ENCODE measurements at regions not wholly inside any gene's neighbourhood (a gene's known extent, or its start where the extent isn't known, plus 50 kb on each side); places are given as distances from the start of the nearest gene placed in this dataset.

DNA sequence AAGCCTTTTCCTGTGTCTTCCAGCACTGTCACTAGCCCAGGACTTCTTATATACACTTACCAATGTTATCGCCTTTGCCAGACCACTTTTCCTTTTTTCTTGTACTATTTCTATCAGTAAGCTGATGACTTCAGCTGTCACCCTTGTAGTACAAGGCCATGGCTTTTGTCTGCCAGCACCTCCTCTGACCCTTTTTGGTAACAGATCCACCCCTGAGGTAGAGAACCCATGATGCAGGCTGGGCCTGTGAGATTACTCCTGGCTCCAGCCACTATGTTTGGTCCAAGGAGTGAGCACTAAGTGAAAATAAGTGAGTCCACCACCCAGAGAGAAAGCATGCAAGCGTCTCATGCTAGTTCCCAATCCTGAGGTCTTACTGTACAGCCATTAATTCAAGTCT, 406.7 kb downstream of the MLLT3 start:
- Histone ChIP-seq H3K27ac (no peak overlapping the region), H3K9me3 (ENCODE audit: low read depth, low read length) (no peaks in the 10 kb centered on the region), H3K4me3 (no peak overlapping the region), H3K36me3 (ENCODE audit: insufficient read depth, low read length) (no peaks in the 10 kb centered on the region), H3K9ac (ENCODE audit: insufficient read length) (no peak overlapping the region)
- TF ChIP-seq EZH2 (IDR thresholded peaks at IDR 0.05) (no peak), FOXP2 (optimal IDR thresholded peaks at IDR 0.05; ENCODE audit: control extremely low read depth, extremely low read length, insufficient read depth) (no peak), POLR2AphosphoS5 (IDR thresholded peaks at IDR 0.05; ENCODE audit: borderline replicate concordance, low read depth, low read length) (no peak)
- DNase-seq (ENCODE audit: low read depth, low spot score), result no peak

GRCh38 chr9:20212806-20213205, 409.5 kb downstream of the MLLT3 start:
- Histone ChIP-seq H3K27ac (no peak overlapping the region), H3K36me3 (ENCODE audit: insufficient read depth, low read length) (no peaks in the 10 kb centered on the region), H3K4me3 (no peak overlapping the region), H3K9ac (ENCODE audit: insufficient read length) (no peak overlapping the region), H3K9me3 (ENCODE audit: low read depth, low read length) (no peaks in the 10 kb centered on the region)
- no peak for DNase-seq (ENCODE audit: low read depth, low spot score)
- TF ChIP-seq EZH2 (IDR thresholded peaks at IDR 0.05) (no peak), POLR2AphosphoS5 (IDR thresholded peaks at IDR 0.05; ENCODE audit: borderline replicate concordance, low read depth, low read length) (no peak), FOXP2 (optimal IDR thresholded peaks at IDR 0.05; ENCODE audit: control extremely low read depth, extremely low read length, insufficient read depth) (no peak)

DNA sequence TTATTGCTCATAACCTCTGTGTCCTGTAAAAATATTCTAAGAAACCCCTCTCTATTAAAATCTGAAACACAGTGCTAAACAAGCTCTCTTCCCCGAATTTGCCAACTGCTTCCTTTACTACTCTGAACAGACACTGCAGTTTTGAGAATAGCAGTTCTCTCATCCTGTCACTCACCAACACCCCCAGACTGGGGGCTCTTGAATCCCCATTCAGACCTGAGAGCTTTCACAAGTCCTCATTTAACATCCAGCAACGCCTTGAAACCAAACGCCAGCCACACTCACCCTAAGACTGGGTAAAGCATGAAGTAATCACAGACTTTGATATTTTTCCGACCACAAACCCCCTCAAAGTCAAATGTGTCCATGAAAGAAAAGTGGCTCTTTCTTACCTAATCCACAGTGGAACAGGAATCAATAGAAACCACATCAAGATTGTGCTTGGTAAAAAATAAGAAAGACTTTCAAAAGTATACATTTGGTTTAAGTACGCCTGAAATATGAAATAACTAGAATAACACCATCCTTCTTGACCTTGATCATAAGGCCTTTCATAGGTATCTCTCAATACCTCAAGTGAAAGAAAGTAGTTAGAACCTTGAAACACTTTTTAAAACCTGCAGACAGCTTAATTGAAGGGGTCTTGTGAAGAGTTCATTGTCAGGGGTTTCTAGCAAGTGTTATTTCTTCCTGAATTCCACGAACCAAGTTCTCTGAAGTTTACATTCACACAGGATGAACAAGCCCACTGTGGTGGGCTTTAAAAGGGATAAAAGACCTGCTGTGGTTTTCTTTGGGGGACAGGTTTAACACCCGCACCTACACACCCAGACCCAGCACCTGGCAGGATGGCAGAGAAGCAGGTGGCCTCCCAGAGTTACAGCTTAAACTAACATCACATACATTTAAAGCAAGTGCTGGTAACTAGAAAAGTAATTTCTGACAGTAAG, 412.6 kb downstream of the MLLT3 start:
- no peaks in the 10 kb centered on the region for H3K9me3 ChIP-seq (ENCODE audit: low read depth, low read length)
- no peak overlapping the region for H3K4me3 ChIP-seq
- H3K36me3 ChIP-seq (ENCODE audit: insufficient read depth, low read length), result no peaks in the 10 kb centered on the region
- no peak overlapping the region for H3K27ac ChIP-seq
- H3K9ac ChIP-seq (ENCODE audit: insufficient read length), result no peak overlapping the region
- DNase-seq (ENCODE audit: low read depth, low spot score), result no peak
- TF ChIP-seq POLR2AphosphoS5 (IDR thresholded peaks at IDR 0.05; ENCODE audit: borderline replicate concordance, low read depth, low read length), result no peak
- no peak for TF ChIP-seq EZH2 (IDR thresholded peaks at IDR 0.05)
- TF ChIP-seq FOXP2 (optimal IDR thresholded peaks at IDR 0.05; ENCODE audit: control extremely low read depth, extremely low read length, insufficient read depth), result no peak

GRCh38 chr9:20208961-20209371, 413.3 kb downstream of the MLLT3 start:
- no peak overlapping the region for H3K4me3 ChIP-seq
- no peak overlapping the region for H3K27ac ChIP-seq
- no peak overlapping the region for H3K9ac ChIP-seq (ENCODE audit: insufficient read length)
- no peaks in the 10 kb centered on the region for H3K9me3 ChIP-seq (ENCODE audit: low read depth, low read length)
- DNase-seq (ENCODE audit: low read depth, low spot score), result no peak
- TF ChIP-seq EZH2 (IDR thresholded peaks at IDR 0.05) (no peak), FOXP2 (optimal IDR thresholded peaks at IDR 0.05; ENCODE audit: control extremely low read depth, extremely low read length, insufficient read depth) (no peak), POLR2AphosphoS5 (IDR thresholded peaks at IDR 0.05; ENCODE audit: borderline replicate concordance, low read depth, low read length) (no peak)
- no peaks in the 10 kb centered on the region for H3K36me3 ChIP-seq (ENCODE audit: insufficient read depth, low read length)

GRCh38 chr9:20208226-20208625, 414.1 kb downstream of the MLLT3 start:
- Histone ChIP-seq H3K9me3 (ENCODE audit: low read depth, low read length) (no peaks in the 10 kb centered on the region), H3K4me3 (no peak overlapping the region), H3K36me3 (ENCODE audit: insufficient read depth, low read length) (no peaks in the 10 kb centered on the region), H3K27ac (no peak overlapping the region), H3K9ac (ENCODE audit: insufficient read length) (no peak overlapping the region)
- DNase-seq (ENCODE audit: low read depth, low spot score), result no peak
- no peak for TF ChIP-seq EZH2 (IDR thresholded peaks at IDR 0.05)
- no peak for TF ChIP-seq POLR2AphosphoS5 (IDR thresholded peaks at IDR 0.05; ENCODE audit: borderline replicate concordance, low read depth, low read length)
- no peak for TF ChIP-seq FOXP2 (optimal IDR thresholded peaks at IDR 0.05; ENCODE audit: control extremely low read depth, extremely low read length, insufficient read depth)

DNA sequence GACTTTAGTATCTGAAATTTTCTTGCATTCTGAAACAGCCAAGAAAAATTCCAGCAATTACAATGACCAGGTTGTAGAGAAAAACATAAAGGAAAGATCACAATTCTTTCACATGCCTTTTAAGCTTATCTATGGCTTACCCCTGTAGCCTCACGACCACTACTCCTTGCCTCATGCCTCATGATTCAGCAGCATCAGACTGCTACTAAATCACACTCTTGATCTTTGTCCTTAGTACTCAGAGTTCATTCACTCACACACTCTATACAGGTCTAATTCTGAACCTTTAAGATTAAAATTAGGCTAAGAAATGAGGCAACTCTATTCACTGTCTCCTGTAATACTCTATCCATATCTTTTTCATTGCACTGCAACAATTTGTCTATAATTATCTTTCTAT, 415.1 kb downstream of the MLLT3 start:
- Histone ChIP-seq H3K9me3 (ENCODE audit: low read depth, low read length) (no peaks in the 10 kb centered on the region), H3K27ac (no peak overlapping the region), H3K36me3 (ENCODE audit: insufficient read depth, low read length) (no peaks in the 10 kb centered on the region), H3K9ac (ENCODE audit: insufficient read length) (no peak overlapping the region), H3K4me3 (no peak overlapping the region)
- DNase-seq (ENCODE audit: low read depth, low spot score), result no peak
- no peak for TF ChIP-seq POLR2AphosphoS5 (IDR thresholded peaks at IDR 0.05; ENCODE audit: borderline replicate concordance, low read depth, low read length)
- TF ChIP-seq FOXP2 (optimal IDR thresholded peaks at IDR 0.05; ENCODE audit: control extremely low read depth, extremely low read length, insufficient read depth), result no peak
- no peak for TF ChIP-seq EZH2 (IDR thresholded peaks at IDR 0.05)

DNA sequence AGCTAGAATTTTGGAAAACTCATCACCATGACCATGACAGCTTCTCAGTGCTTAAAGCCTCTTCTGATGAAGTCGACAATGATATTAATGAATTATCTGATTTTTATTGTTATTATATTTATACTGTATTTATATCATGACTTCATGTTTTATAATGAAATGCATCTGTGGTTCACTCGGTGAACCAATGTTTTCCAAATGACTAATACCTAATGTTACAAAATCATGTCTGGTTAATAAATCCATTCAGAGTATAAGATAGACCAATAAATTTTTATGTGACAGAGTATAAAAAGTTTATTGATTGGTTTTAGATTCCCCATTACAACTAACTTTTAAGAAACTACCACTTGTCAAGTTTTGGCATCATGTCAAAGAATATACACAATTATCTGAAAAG, 416.5 kb downstream of the MLLT3 start:
- Histone ChIP-seq H3K9ac (ENCODE audit: insufficient read length) (no peak overlapping the region), H3K4me3 (no peak overlapping the region), H3K9me3 (ENCODE audit: low read depth, low read length) (no peaks in the 10 kb centered on the region), H3K36me3 (ENCODE audit: insufficient read depth, low read length) (no peaks in the 10 kb centered on the region), H3K27ac (no peak overlapping the region)
- TF ChIP-seq FOXP2 (optimal IDR thresholded peaks at IDR 0.05; ENCODE audit: control extremely low read depth, extremely low read length, insufficient read depth) (no peak), POLR2AphosphoS5 (IDR thresholded peaks at IDR 0.05; ENCODE audit: borderline replicate concordance, low read depth, low read length) (no peak), EZH2 (IDR thresholded peaks at IDR 0.05) (no peak)
- DNase-seq (ENCODE audit: low read depth, low spot score), result no peak

- TF ChIP-seq POLR2AphosphoS5 (IDR thresholded peaks at IDR 0.05; ENCODE audit: borderline replicate concordance, low read depth, low read length) (no peak), EZH2 (IDR thresholded peaks at IDR 0.05) (no peak), FOXP2 (optimal IDR thresholded peaks at IDR 0.05; ENCODE audit: control extremely low read depth, extremely low read length, insufficient read depth) (no peak)
- Histone ChIP-seq H3K4me3 (no peak overlapping the region), H3K36me3 (ENCODE audit: insufficient read depth, low read length) (no peaks in the 10 kb centered on the region), H3K9ac (ENCODE audit: insufficient read length) (no peak overlapping the region), H3K27ac (no peak overlapping the region), H3K9me3 (ENCODE audit: low read depth, low read length) (no peaks in the 10 kb centered on the region)
- DNase-seq (ENCODE audit: low read depth, low spot score), result no peak
Measured at GRCh38 chr9:20200991-20201431, 412.2 kb upstream of the SLC24A2 start.
